SU-DHL-6 (cell line): ENCODE measurements at regions not wholly inside any gene's neighbourhood (a gene's known extent, or its start where the extent isn't known, plus 50 kb on each side); places are given as distances from the start of the nearest gene placed in this dataset.

Source experiments
- CTCF ChIP-seq: fragments of 200-600 bp; sonication (generic); IDR thresholded peaks from one replicate; pipeline ENCODE4 v1.5.1; 2017; ENCODE audit warnings: antibody characterized with exemption, mild to moderate bottlenecking, low read length, moderate library complexity; ENCODE audit not compliant: insufficient read depth, poor library complexity, severe bottlenecking
- EZH2phosphoT487 ChIP-seq: fragments of 200-600 bp; sonication (generic), shearing (Covaris generic); conservative IDR thresholded peaks from 2 replicates; pipeline ENCODE4 v1.6.1; 2018; ENCODE audit warnings: mild to moderate bottlenecking, antibody characterized with exemption, low read length, moderate library complexity, mixed read lengths

GRCh38 chr4:114296126-114296525, 302.5 kb upstream of the UGT8 start:
- TF ChIP-seq CTCF (no peak), EZH2phosphoT487 (no peak)
